ENCODE measurements at regions not wholly inside any gene's neighbourhood (a gene's known extent, or its start where the extent isn't known, plus 50 kb on each side); places are given as distances from the start of the nearest gene placed in this dataset.

- Histone ChIP-seq H4K91ac (ENCODE audit: low read length) (no peak overlapping the region), H3K9me3 (ENCODE audit: control insufficient read depth, low read length) (no peaks in the 10 kb centered on the region), H3K4me3 (ENCODE audit: insufficient read depth in 1 of 2, low read depth in 1 of 2, low read length in 2 of 2) (no peak overlapping the region), H2BK12ac (ENCODE audit: low read length in 2 of 2) (peak overlapping the region in 1 of 2 experiments; percentile 23), H3K4ac (ENCODE audit: low read depth in 1 of 2, low read length in 2 of 2) (no peak overlapping the region), H2AK5ac (ENCODE audit: low read length, severe bottlenecking) (no peak overlapping the region), H2BK120ac (ENCODE audit: low read depth, low read length) (no peak overlapping the region), H3K79me1 (replicated peaks; ENCODE audit: low read length, poor library complexity, severe bottlenecking) (no peaks in the 10 kb centered on the region), H3K27me3 (ENCODE audit: control insufficient read depth in 1 of 2, insufficient read depth in 1 of 2, low read length in 2 of 2) (no peaks in the 10 kb centered on the region), H3K23ac (ENCODE audit: low read length in 2 of 2) (no peak overlapping the region), H3K4me2 (ENCODE audit: low read length, poor library complexity, severe bottlenecking) (no peak overlapping the region), H4K8ac (ENCODE audit: low read length) (no peak overlapping the region), H3K14ac (ENCODE audit: low read length in 2 of 2) (no peak overlapping the region), H3K18ac (ENCODE audit: low read depth in 1 of 2, low read length in 2 of 2) (peak overlapping the region in 1 of 2 experiments; percentile 33), H2BK15ac (ENCODE audit: low read depth, poor library complexity, severe bottlenecking) (peak overlapping the region; percentile 12), H2BK5ac (ENCODE audit: low read depth, low read length, poor library complexity, severe bottlenecking) (no peak overlapping the region), H2AFZ (ENCODE audit: low read depth, low read length) (no peak overlapping the region), H3K4me1 (ENCODE audit: control insufficient read depth, insufficient read depth, low read depth, low read length) (peaks cover 13% of the 10 kb centered on the region), H3K9ac (ENCODE audit: low read length) (no peak overlapping the region), H3K36me3 (ENCODE audit: control insufficient read depth in 1 of 2, insufficient read depth in 2 of 2, low read depth in 1 of 2, low read length in 2 of 2) (no peaks in the 10 kb centered on the region), H3K27ac (ENCODE audit: low read length, poor library complexity, severe bottlenecking) (no peak overlapping the region)
- DNase-seq = peak; percentile 70
- 56% methylated on average over 3 of the region's 3 CpGs for WGBS
Observed at GRCh38 chr5:173479711-173480110, 136.7 kb downstream of the BOD1 start.

- no peak overlapping the region for H2BK15ac ChIP-seq (ENCODE audit: low read depth, poor library complexity, severe bottlenecking)
- H3K9ac ChIP-seq (ENCODE audit: low read length) = peak overlapping the region; percentile 25
- H2BK120ac ChIP-seq (ENCODE audit: low read depth, low read length) = no peak overlapping the region
- no peaks in the 10 kb centered on the region for H3K9me3 ChIP-seq (ENCODE audit: control insufficient read depth, low read length)
- DNase-seq = peak; percentile 92
- H2AFZ ChIP-seq (ENCODE audit: low read depth, low read length) = no peak overlapping the region
- H3K79me1 ChIP-seq (replicated peaks; ENCODE audit: low read length, poor library complexity, severe bottlenecking) = no peaks in the 10 kb centered on the region
- H3K4me3 ChIP-seq (ENCODE audit: insufficient read depth in 1 of 2, low read depth in 1 of 2, low read length in 2 of 2) = no peak overlapping the region
- no peak overlapping the region for H2AK5ac ChIP-seq (ENCODE audit: low read length, severe bottlenecking)
- no peak overlapping the region for H2BK5ac ChIP-seq (ENCODE audit: low read depth, low read length, poor library complexity, severe bottlenecking)
- H4K8ac ChIP-seq (ENCODE audit: low read length) = peak overlapping the region; percentile 27
- H3K18ac ChIP-seq (ENCODE audit: low read depth in 1 of 2, low read length in 2 of 2) = peak overlapping the region; percentile 52 to 67
- peak overlapping the region; percentile 80 to 94 for H2BK12ac ChIP-seq (ENCODE audit: low read length in 2 of 2)
- H3K27me3 ChIP-seq (ENCODE audit: control insufficient read depth in 1 of 2, insufficient read depth in 1 of 2, low read length in 2 of 2) = no peaks in the 10 kb centered on the region
- H4K91ac ChIP-seq (ENCODE audit: low read length) = peak overlapping the region; percentile 43
- no peak overlapping the region for H3K14ac ChIP-seq (ENCODE audit: low read length in 2 of 2)
- no peak overlapping the region for H3K4me2 ChIP-seq (ENCODE audit: low read length, poor library complexity, severe bottlenecking)
- WGBS = 35% methylated on average over 12 of the region's 13 CpGs
- H3K4ac ChIP-seq (ENCODE audit: low read depth in 1 of 2, low read length in 2 of 2) = peak overlapping the region; percentile 75 to 81
- no peak overlapping the region for H3K23ac ChIP-seq (ENCODE audit: low read length in 2 of 2)
- H3K36me3 ChIP-seq (ENCODE audit: control insufficient read depth in 1 of 2, insufficient read depth in 2 of 2, low read depth in 1 of 2, low read length in 2 of 2) = no peaks in the 10 kb centered on the region
- peaks cover 19% of the 10 kb centered on the region for H3K4me1 ChIP-seq (ENCODE audit: control insufficient read depth, insufficient read depth, low read depth, low read length)
- peak overlapping the region; percentile 4 for H3K27ac ChIP-seq (ENCODE audit: low read length, poor library complexity, severe bottlenecking)
Observed at GRCh38 chr5:173477345-173478040, 139.0 kb downstream of the BOD1 start.

GRCh38 chr5:173475780-173476179 lies 140.7 kb downstream of the BOD1 start:
- Histone ChIP-seq H4K91ac (ENCODE audit: low read length) (peak overlapping the region; percentile 11), H2BK15ac (ENCODE audit: low read depth, poor library complexity, severe bottlenecking) (no peak overlapping the region), H3K9me3 (ENCODE audit: control insufficient read depth, low read length) (no peaks in the 10 kb centered on the region), H3K79me1 (replicated peaks; ENCODE audit: low read length, poor library complexity, severe bottlenecking) (no peaks in the 10 kb centered on the region), H2AK5ac (ENCODE audit: low read length, severe bottlenecking) (no peak overlapping the region), H3K4me1 (ENCODE audit: control insufficient read depth, insufficient read depth, low read depth, low read length) (peaks cover 19% of the 10 kb centered on the region), H3K27me3 (ENCODE audit: control insufficient read depth in 1 of 2, insufficient read depth in 1 of 2, low read length in 2 of 2) (no peaks in the 10 kb centered on the region), H3K4ac (ENCODE audit: low read depth in 1 of 2, low read length in 2 of 2) (peak overlapping the region; percentile 10 to 64), H2BK5ac (ENCODE audit: low read depth, low read length, poor library complexity, severe bottlenecking) (no peak overlapping the region), H3K27ac (ENCODE audit: low read length, poor library complexity, severe bottlenecking) (no peak overlapping the region), H3K4me3 (ENCODE audit: insufficient read depth in 1 of 2, low read depth in 1 of 2, low read length in 2 of 2) (no peak overlapping the region), H2AFZ (ENCODE audit: low read depth, low read length) (no peak overlapping the region), H3K18ac (ENCODE audit: low read depth in 1 of 2, low read length in 2 of 2) (peak overlapping the region; percentile 52 to 77), H2BK120ac (ENCODE audit: low read depth, low read length) (peak overlapping the region; percentile 55), H3K4me2 (ENCODE audit: low read length, poor library complexity, severe bottlenecking) (no peak overlapping the region), H3K14ac (ENCODE audit: low read length in 2 of 2) (no peak overlapping the region), H4K8ac (ENCODE audit: low read length) (no peak overlapping the region), H2BK12ac (ENCODE audit: low read length in 2 of 2) (peak overlapping the region in 1 of 2 experiments; percentile 88), H3K9ac (ENCODE audit: low read length) (no peak overlapping the region), H3K36me3 (ENCODE audit: control insufficient read depth in 1 of 2, insufficient read depth in 2 of 2, low read depth in 1 of 2, low read length in 2 of 2) (no peaks in the 10 kb centered on the region), H3K23ac (ENCODE audit: low read length in 2 of 2) (no peak overlapping the region)
- 94% methylated on average over 2 of the region's 2 CpGs for WGBS
- no peak for DNase-seq

GRCh38 chr5:173474881-173475287 lies 141.6 kb downstream of the BOD1 start:
- Histone ChIP-seq H2BK12ac (ENCODE audit: low read length in 2 of 2) (peak overlapping the region in 1 of 2 experiments; percentile 95), H3K27me3 (ENCODE audit: control insufficient read depth in 1 of 2, insufficient read depth in 1 of 2, low read length in 2 of 2) (no peaks in the 10 kb centered on the region), H2BK5ac (ENCODE audit: low read depth, low read length, poor library complexity, severe bottlenecking) (no peak overlapping the region), H3K4me1 (ENCODE audit: control insufficient read depth, insufficient read depth, low read depth, low read length) (peaks cover 19% of the 10 kb centered on the region), H2BK120ac (ENCODE audit: low read depth, low read length) (peak overlapping the region; percentile 55), H3K14ac (ENCODE audit: low read length in 2 of 2) (no peak overlapping the region), H2AFZ (ENCODE audit: low read depth, low read length) (no peak overlapping the region), H3K4me3 (ENCODE audit: insufficient read depth in 1 of 2, low read depth in 1 of 2, low read length in 2 of 2) (no peak overlapping the region), H3K23ac (ENCODE audit: low read length in 2 of 2) (no peak overlapping the region), H3K79me1 (replicated peaks; ENCODE audit: low read length, poor library complexity, severe bottlenecking) (no peaks in the 10 kb centered on the region), H4K8ac (ENCODE audit: low read length) (no peak overlapping the region), H3K4ac (ENCODE audit: low read depth in 1 of 2, low read length in 2 of 2) (peak overlapping the region; percentile 10 to 64), H2AK5ac (ENCODE audit: low read length, severe bottlenecking) (no peak overlapping the region), H3K18ac (ENCODE audit: low read depth in 1 of 2, low read length in 2 of 2) (peak overlapping the region; percentile 1 to 77), H4K91ac (ENCODE audit: low read length) (no peak overlapping the region), H3K36me3 (ENCODE audit: control insufficient read depth in 1 of 2, insufficient read depth in 2 of 2, low read depth in 1 of 2, low read length in 2 of 2) (no peaks in the 10 kb centered on the region), H3K9ac (ENCODE audit: low read length) (no peak overlapping the region), H3K9me3 (ENCODE audit: control insufficient read depth, low read length) (no peaks in the 10 kb centered on the region), H3K27ac (ENCODE audit: low read length, poor library complexity, severe bottlenecking) (peak overlapping the region; percentile 54), H2BK15ac (ENCODE audit: low read depth, poor library complexity, severe bottlenecking) (no peak overlapping the region), H3K4me2 (ENCODE audit: low read length, poor library complexity, severe bottlenecking) (no peak overlapping the region)
- WGBS = 5% methylated on average over 4 of the region's 5 CpGs
- DNase-seq = peak; percentile 92
